ENCODE measurements at regions not wholly inside any gene's neighbourhood (a gene's known extent, or its start where the extent isn't known, plus 50 kb on each side); places are given as distances from the start of the nearest gene placed in this dataset.

GRCh38 chr7:19969859-19970493 lies 196.6 kb upstream of the TMEM196 start:
- TF ChIP-seq POLR2AphosphoS5 (IDR thresholded peaks at IDR 0.05): no peak
- no peak for TF ChIP-seq CTCF (IDR thresholded peaks at IDR 0.05; ENCODE audit: poor library complexity, severe bottlenecking)
- no peak for TF ChIP-seq EZH2 (IDR thresholded peaks at IDR 0.05; ENCODE audit: borderline replicate concordance, insufficient read depth, low read length, poor library complexity, severe bottlenecking)

All from neural cell (in vitro differentiated cells).